Epithelial cell of esophagus (primary cell): ENCODE measurements at regions not wholly inside any gene's neighbourhood (a gene's known extent, or its start where the extent isn't known, plus 50 kb on each side); places are given as distances from the start of the nearest gene placed in this dataset.

Source experiments
- DNase-seq: peaks from one replicate; pipeline ENCODE4 v3.0.0; 2010; ENCODE audit warnings: low read depth
- H3K4me3 ChIP-seq: 2 replicates; pipeline ENCODE4 v1.5.1; 2011; ENCODE audit warnings: mild to moderate bottlenecking, low read length, control low read depth
- CTCF ChIP-seq: IDR thresholded peaks from 2 replicates; pipeline ENCODE4 v1.5.1; 2011; ENCODE audit warnings: low read depth, mild to moderate bottlenecking, low read length, control low read depth, inconsistent platforms; ENCODE audit not compliant: insufficient read depth; ENCODE audit errors: missing control alignments

DNA sequence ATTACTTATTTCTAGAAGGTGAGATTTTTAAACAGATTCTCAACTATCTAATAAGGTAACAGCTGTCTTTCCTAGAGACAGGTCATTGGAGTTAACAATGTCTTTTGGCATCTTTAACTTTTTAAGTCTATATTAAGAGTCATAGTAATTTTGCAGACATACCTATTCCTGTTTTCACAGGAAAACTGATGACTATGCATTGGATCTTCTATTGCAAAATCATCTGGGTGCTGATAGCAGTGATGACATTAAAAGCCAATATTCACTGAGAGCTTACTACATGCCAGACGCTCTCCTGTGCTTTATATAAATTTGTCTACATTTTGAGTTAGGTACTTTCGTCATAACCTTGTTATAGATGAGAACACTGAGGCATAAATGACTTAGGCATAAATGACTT is 462.4 kb upstream of the MARCKS start:
- peak; percentile 51 for DNase-seq
- H3K4me3 ChIP-seq: no peak overlapping the region
- TF ChIP-seq CTCF: no peak

DNA sequence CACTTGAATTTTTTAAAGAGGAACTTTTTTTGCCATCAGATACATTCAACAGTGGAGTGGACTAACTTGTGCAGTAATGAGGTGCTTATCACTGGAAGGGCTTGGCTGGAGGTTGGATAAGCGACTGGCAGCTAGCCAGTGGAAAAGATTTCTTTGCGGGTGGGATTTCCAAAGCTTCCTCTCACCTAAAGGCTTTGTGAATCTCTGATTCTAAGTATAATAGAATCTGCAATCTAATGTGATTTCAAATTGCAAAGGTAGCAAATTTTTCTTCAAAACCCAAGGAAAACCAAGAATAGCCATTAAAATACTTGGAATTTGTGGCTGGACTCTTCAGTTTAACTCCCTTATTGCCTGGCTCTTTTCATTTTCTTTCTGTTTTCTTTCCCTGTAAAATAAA is 460.4 kb upstream of the MARCKS start:
- H3K4me3 ChIP-seq: no peak overlapping the region
- TF ChIP-seq CTCF: no peak
- no peak for DNase-seq

DNA sequence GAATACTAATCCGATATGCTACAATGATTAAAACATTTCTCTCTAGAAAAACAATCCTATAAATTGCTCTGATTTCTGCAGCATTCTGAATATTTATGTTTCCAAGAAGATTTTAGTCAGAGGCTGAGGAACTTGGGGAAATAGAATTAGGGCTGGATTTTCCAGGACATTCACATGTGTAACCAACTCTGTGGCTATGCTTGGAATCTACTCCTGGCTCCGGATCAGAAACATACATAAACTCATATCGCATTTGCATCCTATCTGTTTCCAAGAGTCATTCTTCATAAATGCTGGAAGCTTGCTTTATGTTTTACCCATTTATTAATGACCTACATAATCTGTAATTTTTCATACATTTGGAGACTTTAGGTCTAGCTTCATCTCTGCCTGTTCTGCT is 459.9 kb upstream of the MARCKS start:
- no peak for DNase-seq

DNA sequence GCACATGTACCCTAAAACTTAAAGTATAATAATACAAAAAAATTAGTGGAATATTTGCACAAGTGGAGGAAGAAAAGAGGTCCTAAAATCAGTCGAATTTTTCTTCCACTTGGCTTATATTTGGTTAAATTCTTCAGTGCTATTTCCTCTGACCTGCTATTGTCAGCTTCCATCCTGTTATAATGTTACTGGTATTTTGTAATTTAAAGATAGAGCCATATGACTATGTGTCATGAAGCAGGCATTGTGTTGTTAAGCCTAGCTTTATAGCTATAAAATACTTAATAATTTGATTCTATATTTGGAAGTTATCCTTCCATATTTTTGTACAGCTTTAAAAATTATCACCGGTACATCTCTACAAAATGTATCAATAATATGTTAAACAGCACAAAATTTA is 455.9 kb upstream of the MARCKS start:
- TF ChIP-seq CTCF: no peak
- DNase-seq: no peak
- H3K4me3 ChIP-seq: no peak overlapping the region

More for the DNA sequence above, 459.9 kb upstream of the MARCKS start:
- no peak for TF ChIP-seq CTCF
- H3K4me3 ChIP-seq: no peak overlapping the region

- no peak for TF ChIP-seq CTCF
- no peak for DNase-seq
- no peak overlapping the region for H3K4me3 ChIP-seq
These were observed 454.6 kb upstream of the MARCKS start for GRCh38 chr6:113402544-113402943.

DNA sequence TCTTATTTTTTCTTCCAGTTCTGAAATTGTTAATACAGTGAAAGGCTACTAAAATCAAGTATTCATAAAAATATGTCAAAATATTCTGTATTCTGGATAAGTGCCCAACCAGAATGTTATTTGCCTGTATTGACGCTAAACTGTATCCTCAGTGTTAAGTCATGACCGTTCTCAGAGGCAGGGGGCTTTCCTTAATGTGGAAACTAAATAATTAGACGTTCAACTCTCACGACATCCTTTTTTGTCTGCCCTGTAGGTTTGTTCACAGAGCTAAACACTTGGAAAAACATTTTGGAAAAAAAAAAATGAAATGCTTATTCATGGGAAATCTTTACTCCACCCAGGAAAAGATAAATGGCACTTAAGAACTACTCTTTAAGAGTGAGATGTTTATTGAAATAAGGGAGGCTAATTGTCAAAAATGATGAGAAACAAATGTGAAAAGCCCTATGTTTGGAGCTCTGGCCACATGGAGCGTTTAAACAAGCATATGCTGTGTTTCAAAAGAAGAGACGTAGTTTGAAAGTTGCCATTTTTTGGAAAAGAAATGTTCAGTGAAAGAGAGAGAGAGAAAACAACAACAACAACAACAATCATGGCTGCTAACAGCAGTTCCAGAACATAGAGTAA is 453.1 kb upstream of the MARCKS start:
- no peak overlapping the region for H3K4me3 ChIP-seq
- no peak for DNase-seq
- no peak for TF ChIP-seq CTCF

DNA sequence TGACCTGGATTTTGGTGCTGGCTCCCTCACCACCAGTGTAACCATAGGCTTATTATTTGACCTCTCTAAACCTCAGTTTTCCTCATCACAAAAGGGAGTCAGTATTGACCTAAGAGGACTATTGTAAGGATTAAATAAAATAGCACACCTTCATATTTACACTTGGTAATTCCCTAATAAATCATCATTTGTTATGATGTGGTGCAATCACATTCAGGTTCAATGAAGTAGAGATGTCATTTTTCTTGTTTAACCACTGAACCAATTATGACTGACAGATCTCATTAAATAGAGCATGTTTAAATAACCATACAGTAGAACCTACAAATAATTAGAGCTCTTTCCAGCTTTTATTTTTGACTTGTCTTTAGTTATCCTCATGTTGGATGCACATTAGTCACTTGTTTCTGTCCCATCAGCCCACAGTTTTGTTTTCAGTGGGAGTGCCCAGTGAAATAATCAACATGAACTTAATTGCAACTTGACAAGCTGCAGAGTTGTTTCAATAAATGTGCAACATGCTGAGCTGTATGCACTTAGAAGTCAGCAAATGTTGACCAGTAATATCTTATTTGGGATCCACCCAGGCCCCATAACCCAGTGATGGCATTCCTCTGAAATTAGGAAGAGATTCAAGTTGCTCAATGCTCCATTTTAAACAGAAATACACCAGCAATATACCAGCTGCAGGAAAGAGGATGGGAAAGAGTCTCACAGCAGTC is 451.7 kb upstream of the MARCKS start:
- no peak overlapping the region for H3K4me3 ChIP-seq
- DNase-seq: peak; percentile 5
- TF ChIP-seq CTCF: no peak
